HCT116 (cell line): ENCODE measurements at regions not wholly inside any gene's neighbourhood (a gene's known extent, or its start where the extent isn't known, plus 50 kb on each side); places are given as distances from the start of the nearest gene placed in this dataset.

ENCODE experiments used
- ATAC-seq: fragments of 200-7000 bp; cut with Tn5 transposase; 2 replicates; pipeline ENCODE4 v1.9.1; 2020; ENCODE audit warnings: mild to moderate bottlenecking, moderate library complexity
- BruUV-seq: library from RNA; stranded (reverse); fragments of 400-500 nt; replicated peaks from 2 replicates; lab custom pipeline; 2021; lab: Mats Ljungman, UMichigan
- CTCF ChIA-PET: fragments of 300-600 bp; sonication (Branson Sonifier 250); formaldehyde crosslinking; loops from one replicate; lab custom pipeline; 2021; ENCODE audit warnings: antibody characterized with exemption; lab: Charles Lee
- POLR2A ChIA-PET: fragments of 300-600, 350-600 bp; sonication (Branson Sonifier 250); formaldehyde crosslinking; loops from one replicate; lab custom pipeline; 2021; ENCODE audit warnings: antibody characterized with exemption; lab: Charles Lee
- RAD21 ChIA-PET, 2 experiments: fragments of 300-600 bp; sonication (Branson Sonifier 250); formaldehyde crosslinking; loops; one replicate each; lab custom pipeline; 2023; ENCODE audit warnings: low total read pairs in 2 of 2; ENCODE audit not compliant: uncharacterized antibody in 2 of 2, unreplicated experiment in 2 of 2, low non-redundant PET in 1 of 2; lab: Charles Lee
- DNase-seq: peaks from one replicate; pipeline ENCODE4 v3.0.0-alpha.2; 2010; ENCODE audit warnings: low read depth, low spot score
- H2AFZ ChIP-seq: fragments of 200-600 bp; shearing (Covaris generic), sonication (generic); 2 replicates; pipeline ENCODE4 v1.6.1; 2017; ENCODE audit warnings: low read depth, mixed run types, mixed read lengths, antibody characterized with exemption, low read length; ENCODE audit not compliant: poor library complexity, severe bottlenecking
- H3K27ac ChIP-seq: 2 replicates; pipeline ENCODE4 v1.5.1; 2012; ENCODE audit warnings: low read depth, low read length
- H3K27me3 ChIP-seq: fragments of 200-600 bp; sonication (generic); 2 replicates; pipeline ENCODE4 v1.6.1; 2016; ENCODE audit warnings: mixed run types, low read length, mixed read lengths; ENCODE audit not compliant: insufficient read depth
- H3K36me3 ChIP-seq, 2 experiments: fragments of 200-500 bp in 1 of 2; fragments of 200-600 bp in 1 of 2; sonication (Bioruptor generic) in 1 of 2; sonication (generic) in 1 of 2; 2 replicates each; pipeline versions ENCODE4 v1.5.1 to v1.6.1; 2014 to 2016; ENCODE audit warnings: low read length in 2 of 2, inconsistent platforms in 1 of 2, mixed read lengths in 1 of 2, mixed run types in 1 of 2; ENCODE audit not compliant: insufficient read depth in 2 of 2, control insufficient read depth in 1 of 2
- H3K4me1 ChIP-seq, 2 experiments: fragments of 200-600 bp in 1 of 2; sonication (generic) in 1 of 2; 2 replicates each; pipeline versions ENCODE4 v1.5.1 to v1.6.1; 2012 to 2017; ENCODE audit warnings: low read length in 2 of 2, inconsistent platforms in 1 of 2, mild to moderate bottlenecking in 1 of 2, mixed read lengths in 1 of 2, mixed run types in 1 of 2, moderate library complexity in 1 of 2; ENCODE audit not compliant: insufficient read depth in 2 of 2, control insufficient read depth in 1 of 2
- H3K4me2 ChIP-seq: fragments of 200-600 bp; sonication (generic); 2 replicates; pipeline ENCODE4 v1.6.1; 2017; ENCODE audit warnings: mixed run types, low read length, mixed read lengths
- H3K4me3 ChIP-seq, 2 experiments: fragments of 200-600 bp in 1 of 2; sonication (generic) in 1 of 2; replicated peaks in 1 of 2; 2 replicates each; pipeline ENCODE4 v1.5.1; 2011 to 2016; ENCODE audit warnings: low read length in 2 of 2, control low read depth in 1 of 2, low read depth in 1 of 2, mild to moderate bottlenecking in 1 of 2, mixed read lengths in 1 of 2, mixed run types in 1 of 2
- H3K79me2 ChIP-seq: fragments of 200-600 bp; sonication (generic); 2 replicates; pipeline ENCODE4 v1.6.1; 2017; ENCODE audit warnings: mild to moderate bottlenecking, mixed run types, low read length, moderate library complexity, mixed read lengths; ENCODE audit not compliant: insufficient read depth
- H3K9ac ChIP-seq: fragments of 200-600 bp; sonication (generic); 2 replicates; pipeline ENCODE4 v1.6.1; 2016; ENCODE audit warnings: low read length, mixed read lengths
- H3K9me2 ChIP-seq: fragments of 200-600 bp; sonication (generic), shearing (Covaris generic); 2 replicates; pipeline ENCODE4 v1.6.1; 2017; ENCODE audit warnings: mixed run types, mild to moderate bottlenecking, moderate library complexity; ENCODE audit not compliant: insufficient read depth
- H3K9me3 ChIP-seq, 2 experiments: fragments of 200-500 bp in 1 of 2; fragments of 200-600 bp in 1 of 2; sonication (Bioruptor generic) in 1 of 2; sonication (generic) in 1 of 2; 2 replicates each; pipeline ENCODE4 v1.6.1; 2014 to 2017; ENCODE audit warnings: low read length in 2 of 2, mixed read lengths in 2 of 2, inconsistent platforms in 1 of 2, low read depth in 1 of 2, mild to moderate bottlenecking in 1 of 2, mixed run types in 1 of 2, moderate library complexity in 1 of 2; ENCODE audit not compliant: control insufficient read depth in 1 of 2, insufficient read depth in 1 of 2
- H4K20me1 ChIP-seq: fragments of 200-600 bp; sonication (generic), shearing (Covaris generic); 2 replicates; pipeline ENCODE4 v1.6.1; 2017; ENCODE audit warnings: mixed run types, mild to moderate bottlenecking, moderate library complexity; ENCODE audit not compliant: insufficient read depth
- ATF3 ChIP-seq: IDR thresholded peaks from 2 replicates; pipeline ENCODE4 v1.6.1; 2012
- CBX3 ChIP-seq: IDR thresholded peaks from 2 replicates; pipeline ENCODE4 v1.6.1; 2012; ENCODE audit warnings: low read depth
- CTCF ChIP-seq, 3 experiments: fragments of 200-600 bp in 1 of 3; sonication (generic) in 1 of 3; IDR thresholded peaks in 2 of 3; conservative IDR thresholded peaks in 1 of 3; 2 replicates each; pipeline ENCODE4 v1.5.1; 2012 to 2017; ENCODE audit warnings: low read depth in 2 of 3, low read length in 2 of 3, antibody characterized with exemption in 1 of 3, borderline replicate concordance in 1 of 3, control low read depth in 1 of 3, mild to moderate bottlenecking in 1 of 3, mixed read lengths in 1 of 3, mixed run types in 1 of 3, moderate library complexity in 1 of 3; ENCODE audit not compliant: insufficient read depth in 1 of 3
- EGR1 ChIP-seq: IDR thresholded peaks from 2 replicates; pipeline ENCODE4 v1.6.1; 2012; ENCODE audit warnings: low read depth
- EZH2 ChIP-seq: fragments of 200-600 bp; sonication (generic); IDR thresholded peaks from 2 replicates; pipeline ENCODE4 v1.6.1; 2017; ENCODE audit warnings: antibody characterized with exemption, mixed run types
- EZH2phosphoT487 ChIP-seq: fragments of 200-600 bp; IDR thresholded peaks from 2 replicates; pipeline ENCODE4 v1.6.1; 2018; ENCODE audit warnings: antibody characterized with exemption, borderline replicate concordance
- FOSL1 ChIP-seq: IDR thresholded peaks from 2 replicates; pipeline ENCODE4 v1.6.1; 2012; ENCODE audit warnings: low read depth
- JUND ChIP-seq: IDR thresholded peaks from 2 replicates; pipeline ENCODE4 v1.6.1; 2012
- MAX ChIP-seq: IDR thresholded peaks from 2 replicates; pipeline ENCODE4 v1.6.1; 2012
- POLR2A ChIP-seq: IDR thresholded peaks from 2 replicates; pipeline ENCODE4 v1.7.0; 2011; ENCODE audit warnings: borderline replicate concordance; ENCODE audit not compliant: insufficient read depth, insufficient read length; ENCODE audit errors: extremely low read depth
- POLR2AphosphoS5 ChIP-seq: IDR thresholded peaks from 2 replicates; pipeline ENCODE4 v1.6.1; 2011; ENCODE audit warnings: mild to moderate bottlenecking, low read depth, low read length, moderate library complexity
- RAD21 ChIP-seq: IDR thresholded peaks from 2 replicates; pipeline ENCODE4 v1.6.1; 2012; ENCODE audit warnings: low read depth, mild to moderate bottlenecking
- SIN3A ChIP-seq: IDR thresholded peaks from 2 replicates; pipeline ENCODE4 v1.6.1; 2012; ENCODE audit warnings: low read depth
- SP1 ChIP-seq: IDR thresholded peaks from 2 replicates; pipeline ENCODE4 v1.6.1; 2012; ENCODE audit warnings: low read depth
- SRF ChIP-seq: IDR thresholded peaks from 2 replicates; pipeline ENCODE4 v1.6.1; 2012; ENCODE audit warnings: low read depth
- TCF7L2 ChIP-seq: IDR thresholded peaks from 2 replicates; pipeline ENCODE4 v1.7.0; 2011; ENCODE audit warnings: borderline replicate concordance, inconsistent platforms; ENCODE audit not compliant: insufficient read depth, insufficient read length; ENCODE audit errors: extremely low read depth
- YY1 ChIP-seq: IDR thresholded peaks from 2 replicates; pipeline ENCODE4 v1.6.1; 2011; ENCODE audit warnings: low read length, low read depth, moderate library complexity, mild to moderate bottlenecking; ENCODE audit not compliant: insufficient replicate concordance; ENCODE audit errors: extremely low read depth
- ZFX ChIP-seq: fragments of 450-650 bp; IDR thresholded peaks from 2 replicates; pipeline ENCODE4 v1.6.1; 2017
- ZNF274 ChIP-seq: fragments of 200-500 bp; sonication (Bioruptor generic); IDR thresholded peaks from 2 replicates; pipeline ENCODE4 v1.6.1; 2014; ENCODE audit warnings: mild to moderate bottlenecking, low read depth, low read length, inconsistent platforms
- intact Hi-C: fragments of 100-400 bp; cut with micrococcal nuclease; formaldehyde crosslinking; loops from 2 replicates; pipeline ENCODE4 v1.10.0; 2022
- TF ChIP-seq, protein P1 (sequence below): IDR thresholded peaks from 2 replicates; pipeline ENCODE4 v1.6.1; 2012; ENCODE audit warnings: low read depth

- TF ChIP-seq ZFX (no peak), RAD21 (no peak)
These were observed 432.2 kb upstream of the KLF6 start (continued) for GRCh38 chr10:4217187-4217586.

- DNase-seq (no peak), ATAC-seq (no peak)
- TF ChIP-seq CTCF (IDR thresholded peaks at IDR 0.05 in 2 of 3, conservative IDR thresholded peaks at IDR 0.05 in 1 of 3; ENCODE audit: borderline replicate concordance in 1 of 3, insufficient read depth in 1 of 3, low read depth in 2 of 3, low read length in 2 of 3), result no peak
- TF ChIP-seq EZH2, result no peak
- no peak for TF ChIP-seq CBX3
- no peak for TF ChIP-seq SP1
- TF ChIP-seq EGR1, result no peak
- TF ChIP-seq SIN3A, result no peak
- no peak for TF ChIP-seq ZFX
- no peak for TF ChIP-seq EZH2phosphoT487
- no peak for TF ChIP-seq SRF
- TF ChIP-seq FOSL1, result no peak
- TF ChIP-seq ATF3, result no peak
- TF ChIP-seq MAX, result no peak
- TF ChIP-seq YY1, result no peak
- TF ChIP-seq POLR2A, result no peak
- TF ChIP-seq JUND, result no peak
- no peak for TF ChIP-seq ZNF274
- no peak for TF ChIP-seq TCF7L2
- TF ChIP-seq, protein P1, sequence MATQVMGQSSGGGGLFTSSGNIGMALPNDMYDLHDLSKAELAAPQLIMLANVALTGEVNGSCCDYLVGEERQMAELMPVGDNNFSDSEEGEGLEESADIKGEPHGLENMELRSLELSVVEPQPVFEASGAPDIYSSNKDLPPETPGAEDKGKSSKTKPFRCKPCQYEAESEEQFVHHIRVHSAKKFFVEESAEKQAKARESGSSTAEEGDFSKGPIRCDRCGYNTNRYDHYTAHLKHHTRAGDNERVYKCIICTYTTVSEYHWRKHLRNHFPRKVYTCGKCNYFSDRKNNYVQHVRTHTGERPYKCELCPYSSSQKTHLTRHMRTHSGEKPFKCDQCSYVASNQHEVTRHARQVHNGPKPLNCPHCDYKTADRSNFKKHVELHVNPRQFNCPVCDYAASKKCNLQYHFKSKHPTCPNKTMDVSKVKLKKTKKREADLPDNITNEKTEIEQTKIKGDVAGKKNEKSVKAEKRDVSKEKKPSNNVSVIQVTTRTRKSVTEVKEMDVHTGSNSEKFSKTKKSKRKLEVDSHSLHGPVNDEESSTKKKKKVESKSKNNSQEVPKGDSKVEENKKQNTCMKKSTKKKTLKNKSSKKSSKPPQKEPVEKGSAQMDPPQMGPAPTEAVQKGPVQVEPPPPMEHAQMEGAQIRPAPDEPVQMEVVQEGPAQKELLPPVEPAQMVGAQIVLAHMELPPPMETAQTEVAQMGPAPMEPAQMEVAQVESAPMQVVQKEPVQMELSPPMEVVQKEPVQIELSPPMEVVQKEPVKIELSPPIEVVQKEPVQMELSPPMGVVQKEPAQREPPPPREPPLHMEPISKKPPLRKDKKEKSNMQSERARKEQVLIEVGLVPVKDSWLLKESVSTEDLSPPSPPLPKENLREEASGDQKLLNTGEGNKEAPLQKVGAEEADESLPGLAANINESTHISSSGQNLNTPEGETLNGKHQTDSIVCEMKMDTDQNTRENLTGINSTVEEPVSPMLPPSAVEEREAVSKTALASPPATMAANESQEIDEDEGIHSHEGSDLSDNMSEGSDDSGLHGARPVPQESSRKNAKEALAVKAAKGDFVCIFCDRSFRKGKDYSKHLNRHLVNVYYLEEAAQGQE, result no peak
- TF ChIP-seq POLR2AphosphoS5, result no peak
- Histone ChIP-seq H3K27me3 (no peaks in the 10 kb centered on the region), H3K9me3 (no peaks in the 10 kb centered on the region), H3K27ac (no peak overlapping the region), H3K4me1 (no peaks in the 10 kb centered on the region), H3K4me2 (no peak overlapping the region), H3K4me3 (no peak overlapping the region), H2AFZ (no peak overlapping the region), H4K20me1 (no peaks in the 10 kb centered on the region), H3K9ac (no peak overlapping the region), H3K36me3 (no peaks in the 10 kb centered on the region), H3K9me2 (no peaks in the 10 kb centered on the region), H3K79me2 (no peaks in the 10 kb centered on the region)
- no TSS peak for BruUV-seq
- POLR2A ChIA-PET, result no interaction called here
- RAD21 ChIA-PET, result no interaction called here
- intact Hi-C loops, result no loop called here
- CTCF ChIA-PET, result no interaction called here
These were observed 431.7 kb upstream of the KLF6 start for GRCh38 chr10:4216726-4217125.
